HEK293 (cell line): ENCODE measurements at regions not wholly inside any gene's neighbourhood (a gene's known extent, or its start where the extent isn't known, plus 50 kb on each side); places are given as distances from the start of the nearest gene placed in this dataset.

Experiments
- CTCF ChIA-PET: fragments of 350-600 bp; formaldehyde crosslinking; extraction: SDS; loops from one replicate; lab custom pipeline; 2021; ENCODE audit warnings: antibody characterized with exemption; lab: Yijun Ruan, JAX
- POLR2A ChIA-PET: fragments of 300-600 bp; formaldehyde crosslinking; extraction: SDS; loops from one replicate; lab custom pipeline; 2020; ENCODE audit warnings: antibody characterized with exemption, inconsistent platforms; lab: Yijun Ruan, JAX
- H3K27ac ChIP-seq: fragments of 200-500 bp; sonication (Bioruptor generic); 2 replicates; pipeline ENCODE4 v1.5.1; 2014; ENCODE audit warnings: low read depth, low read length, control low read depth, inconsistent platforms; ENCODE audit errors: extremely low read depth
- H3K36me3 ChIP-seq, 2 experiments: fragments of 200-500 bp in 1 of 2; sonication (Bioruptor generic) in 1 of 2; 1 replicate in 1 of 2; 2 replicates in 1 of 2; pipeline ENCODE4 v1.5.1; 2014 to 2017; ENCODE audit warnings: inconsistent platforms in 2 of 2, low read length in 2 of 2; ENCODE audit not compliant: control insufficient read depth in 2 of 2, insufficient read depth in 1 of 2
- H3K4me1 ChIP-seq: fragments of 200-500 bp; sonication (Bioruptor generic); 2 replicates; pipeline ENCODE4 v1.5.1; 2014; ENCODE audit warnings: mild to moderate bottlenecking, low read length, inconsistent platforms; ENCODE audit not compliant: control insufficient read depth, insufficient read depth
- H3K4me3 ChIP-seq: 2 replicates; pipeline ENCODE4 v1.5.1; 2011; ENCODE audit warnings: low read depth, mild to moderate bottlenecking, control low read depth, low read length, moderate library complexity
- H3K9me3 ChIP-seq: fragments of 200-500 bp; sonication (Bioruptor generic); 2 replicates; pipeline ENCODE4 v1.5.1; 2014; ENCODE audit warnings: low read depth, low read length, inconsistent platforms; ENCODE audit not compliant: control insufficient read depth, insufficient read depth
- KLF8 ChIP-seq: fragments of 450-650 bp; formaldehyde crosslinking; IDR thresholded peaks from 2 replicates; pipeline ENCODE4 v1.5.1; 2016; ENCODE audit warnings: missing biosample characterization, missing genetic modification characterization
- MZF1 ChIP-seq: fragments of 450-650 bp; formaldehyde crosslinking; IDR thresholded peaks from 2 replicates; pipeline ENCODE4 v1.5.1; 2017; ENCODE audit warnings: missing biosample characterization, missing genetic modification characterization, borderline replicate concordance
- PRDM1 ChIP-seq: fragments of 450-650 bp; formaldehyde crosslinking; IDR thresholded peaks from 2 replicates; pipeline ENCODE4; 2016; ENCODE audit warnings: missing biosample characterization, missing genetic modification characterization
- SP7 ChIP-seq: fragments of 450-650 bp; formaldehyde crosslinking; IDR thresholded peaks from 2 replicates; pipeline ENCODE4 v1.5.1; 2016; ENCODE audit warnings: missing biosample characterization, missing genetic modification characterization
- YY2 ChIP-seq: fragments of 450-650 bp; formaldehyde crosslinking; IDR thresholded peaks from 2 replicates; pipeline ENCODE4 v1.5.1; 2016; ENCODE audit warnings: missing biosample characterization, missing genetic modification characterization
- ZBTB20 ChIP-seq: fragments of 450-650 bp; formaldehyde crosslinking; IDR thresholded peaks from 2 replicates; pipeline ENCODE4 v1.5.1; 2016; ENCODE audit warnings: missing biosample characterization, missing genetic modification characterization
- ZNF138 ChIP-seq: fragments of 450-650 bp; formaldehyde crosslinking; IDR thresholded peaks from 2 replicates; pipeline ENCODE4 v1.5.1; 2016; ENCODE audit warnings: missing biosample characterization, missing genetic modification characterization, borderline replicate concordance
- ZNF169 ChIP-seq: fragments of 450-650 bp; formaldehyde crosslinking; IDR thresholded peaks from 2 replicates; pipeline ENCODE4 v1.5.1; 2016; ENCODE audit warnings: missing biosample characterization, missing genetic modification characterization
- ZNF202 ChIP-seq: fragments of 450-650 bp; formaldehyde crosslinking; IDR thresholded peaks from 2 replicates; pipeline ENCODE4 v1.5.1; 2016; ENCODE audit warnings: missing biosample characterization, missing genetic modification characterization, borderline replicate concordance
- ZNF223 ChIP-seq: fragments of 450-650 bp; formaldehyde crosslinking; IDR thresholded peaks from 2 replicates; pipeline ENCODE4 v1.5.1; 2016; ENCODE audit warnings: missing biosample characterization, missing genetic modification characterization
- ZNF302 ChIP-seq: fragments of 450-650 bp; formaldehyde crosslinking; IDR thresholded peaks from 2 replicates; pipeline ENCODE4 v1.5.1; 2016; ENCODE audit warnings: missing biosample characterization, missing genetic modification characterization, low read depth
- ZNF311 ChIP-seq: fragments of 450-650 bp; formaldehyde crosslinking; IDR thresholded peaks from 2 replicates; pipeline ENCODE4 v1.5.1; 2017; ENCODE audit warnings: missing biosample characterization, missing genetic modification characterization, borderline replicate concordance
- ZNF350 ChIP-seq: fragments of 450-650 bp; formaldehyde crosslinking; IDR thresholded peaks from 2 replicates; pipeline ENCODE4 v1.5.0; 2017; ENCODE audit warnings: missing biosample characterization, mild to moderate bottlenecking, missing genetic modification characterization
- ZNF366 ChIP-seq: fragments of 450-650 bp; formaldehyde crosslinking; conservative IDR thresholded peaks from 2 replicates; pipeline ENCODE4 v1.5.1; 2016; ENCODE audit warnings: missing biosample characterization, missing genetic modification characterization
- ZNF560 ChIP-seq: fragments of 450-650 bp; formaldehyde crosslinking; IDR thresholded peaks from 2 replicates; pipeline ENCODE4 v1.5.1; 2017; ENCODE audit warnings: missing biosample characterization, missing genetic modification characterization, borderline replicate concordance
- ZNF571 ChIP-seq: fragments of 450-650 bp; formaldehyde crosslinking; IDR thresholded peaks from 2 replicates; pipeline ENCODE4 v1.5.0; 2017; ENCODE audit warnings: missing biosample characterization, missing genetic modification characterization
- ZNF621 ChIP-seq: fragments of 450-650 bp; formaldehyde crosslinking; IDR thresholded peaks from 2 replicates; pipeline ENCODE4 v1.5.1; 2017; ENCODE audit warnings: missing biosample characterization, missing genetic modification characterization
- ZNF623 ChIP-seq: fragments of 450-650 bp; formaldehyde crosslinking; IDR thresholded peaks from 2 replicates; pipeline ENCODE4 v1.5.1; 2016; ENCODE audit warnings: missing biosample characterization, missing genetic modification characterization
- ZNF670 ChIP-seq: fragments of 450-650 bp; formaldehyde crosslinking; IDR thresholded peaks from 2 replicates; pipeline ENCODE4 v1.5.1; 2016; ENCODE audit warnings: missing biosample characterization, missing genetic modification characterization, low read depth
- ZNF677 ChIP-seq: fragments of 450-650 bp; IDR thresholded peaks from 2 replicates; pipeline ENCODE4 v1.5.0; 2018; ENCODE audit warnings: missing biosample characterization, mild to moderate bottlenecking, missing genetic modification characterization, moderate library complexity
- ZNF792 ChIP-seq: fragments of 450-650 bp; formaldehyde crosslinking; IDR thresholded peaks from 2 replicates; pipeline ENCODE4 v1.5.1; 2016; ENCODE audit warnings: missing biosample characterization, missing genetic modification characterization
- TF ChIP-seq, protein P1 (sequence below): sonication (generic); formaldehyde crosslinking; IDR thresholded peaks from 2 replicates; pipeline ENCODE4 v1.8.1; 2022; ENCODE audit warnings: mild to moderate bottlenecking, moderate library complexity, missing genetic modification reagents
- TF ChIP-seq, protein P2 (sequence below): fragments of 450-650 bp; formaldehyde crosslinking; IDR thresholded peaks from 2 replicates; pipeline ENCODE4 v1.5.1; 2016; ENCODE audit warnings: missing biosample characterization, missing genetic modification characterization
- TF ChIP-seq, protein P3 (sequence below): fragments of 450-650 bp; formaldehyde crosslinking; IDR thresholded peaks from 2 replicates; pipeline ENCODE4 v1.5.1; 2016; ENCODE audit warnings: missing biosample characterization, missing genetic modification characterization
- TF ChIP-seq, protein P4 (sequence below): fragments of 450-650 bp; formaldehyde crosslinking; IDR thresholded peaks from 2 replicates; pipeline ENCODE4 v1.5.1; 2016; ENCODE audit warnings: missing biosample characterization, missing genetic modification characterization, low read depth
- TF ChIP-seq, protein P5 (sequence below): fragments of 450-650 bp; formaldehyde crosslinking; IDR thresholded peaks from 2 replicates; pipeline ENCODE4 v1.5.1; 2016; ENCODE audit warnings: missing biosample characterization, missing genetic modification characterization, low read depth
- TF ChIP-seq, protein P6 (sequence below): fragments of 450-650 bp; formaldehyde crosslinking; IDR thresholded peaks from 2 replicates; pipeline ENCODE4 v1.5.1; 2016; ENCODE audit warnings: missing biosample characterization, missing genetic modification characterization

- Histone ChIP-seq H3K4me3 (no peak overlapping the region), H3K27ac (no peak overlapping the region), H3K36me3 (no peaks in the 10 kb centered on the region), H3K4me1 (no peaks in the 10 kb centered on the region), H3K9me3 (no peaks in the 10 kb centered on the region)
- TF ChIP-seq, protein P1, sequence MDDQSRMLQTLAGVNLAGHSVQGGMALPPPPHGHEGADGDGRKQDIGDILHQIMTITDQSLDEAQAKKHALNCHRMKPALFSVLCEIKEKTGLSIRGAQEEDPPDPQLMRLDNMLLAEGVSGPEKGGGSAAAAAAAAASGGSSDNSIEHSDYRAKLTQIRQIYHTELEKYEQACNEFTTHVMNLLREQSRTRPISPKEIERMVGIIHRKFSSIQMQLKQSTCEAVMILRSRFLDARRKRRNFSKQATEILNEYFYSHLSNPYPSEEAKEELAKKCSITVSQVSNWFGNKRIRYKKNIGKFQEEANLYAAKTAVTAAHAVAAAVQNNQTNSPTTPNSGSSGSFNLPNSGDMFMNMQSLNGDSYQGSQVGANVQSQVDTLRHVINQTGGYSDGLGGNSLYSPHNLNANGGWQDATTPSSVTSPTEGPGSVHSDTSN (CRISPR knock-in tag): no peak
- TF ChIP-seq ZNF621: no peak
- no peak for TF ChIP-seq KLF8
- no peak for TF ChIP-seq ZBTB20 (tag by site-specific recombination)
- TF ChIP-seq, protein P2, sequence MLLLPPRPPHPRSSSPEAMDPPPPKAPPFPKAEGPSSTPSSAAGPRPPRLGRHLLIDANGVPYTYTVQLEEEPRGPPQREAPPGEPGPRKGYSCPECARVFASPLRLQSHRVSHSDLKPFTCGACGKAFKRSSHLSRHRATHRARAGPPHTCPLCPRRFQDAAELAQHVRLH (tag by site-specific recombination): no peak
- TF ChIP-seq YY2 (tag by site-specific recombination): no peak
- no peak for TF ChIP-seq MZF1
- TF ChIP-seq ZNF366: no peak
- TF ChIP-seq ZNF223: no peak
- TF ChIP-seq, protein P3, sequence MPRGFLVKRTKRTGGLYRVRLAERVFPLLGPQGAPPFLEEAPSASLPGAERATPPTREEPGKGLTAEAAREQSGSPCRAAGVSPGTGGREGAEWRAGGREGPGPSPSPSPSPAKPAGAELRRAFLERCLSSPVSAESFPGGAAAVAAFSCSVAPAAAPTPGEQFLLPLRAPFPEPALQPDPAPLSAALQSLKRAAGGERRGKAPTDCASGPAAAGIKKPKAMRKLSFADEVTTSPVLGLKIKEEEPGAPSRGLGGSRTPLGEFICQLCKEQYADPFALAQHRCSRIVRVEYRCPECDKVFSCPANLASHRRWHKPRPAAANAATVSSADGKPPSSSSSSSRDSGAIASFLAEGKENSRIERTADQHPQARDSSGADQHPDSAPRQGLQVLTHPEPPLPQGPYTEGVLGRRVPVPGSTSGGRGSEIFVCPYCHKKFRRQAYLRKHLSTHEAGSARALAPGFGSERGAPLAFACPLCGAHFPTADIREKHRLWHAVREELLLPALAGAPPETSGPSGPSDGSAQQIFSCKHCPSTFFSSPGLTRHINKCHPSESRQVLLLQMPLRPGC (tag by site-specific recombination): no peak
- TF ChIP-seq ZNF677 (tag by site-specific recombination): no peak
- ChIA-PET CTCF (no interaction called here), POLR2A (no interaction called here)
Observed at GRCh38 chr10:53069013-53069412, 296.4 kb upstream of the MBL2 start.

GRCh38 chr10:53064614-53065013 is 292.0 kb upstream of the MBL2 start:
- Histone ChIP-seq H3K36me3 (no peaks in the 10 kb centered on the region), H3K4me1 (no peaks in the 10 kb centered on the region), H3K27ac (no peak overlapping the region), H3K9me3 (no peaks in the 10 kb centered on the region), H3K4me3 (no peak overlapping the region)
- POLR2A ChIA-PET: no interaction called here
- TF ChIP-seq ZNF560 (tag by site-specific recombination): no peak
- no peak for TF ChIP-seq ZNF223
- no peak for TF ChIP-seq ZNF169 (tag by site-specific recombination)
- no peak for TF ChIP-seq ZNF571
- no peak for TF ChIP-seq SP7 (tag by site-specific recombination)
- TF ChIP-seq, protein P4, sequence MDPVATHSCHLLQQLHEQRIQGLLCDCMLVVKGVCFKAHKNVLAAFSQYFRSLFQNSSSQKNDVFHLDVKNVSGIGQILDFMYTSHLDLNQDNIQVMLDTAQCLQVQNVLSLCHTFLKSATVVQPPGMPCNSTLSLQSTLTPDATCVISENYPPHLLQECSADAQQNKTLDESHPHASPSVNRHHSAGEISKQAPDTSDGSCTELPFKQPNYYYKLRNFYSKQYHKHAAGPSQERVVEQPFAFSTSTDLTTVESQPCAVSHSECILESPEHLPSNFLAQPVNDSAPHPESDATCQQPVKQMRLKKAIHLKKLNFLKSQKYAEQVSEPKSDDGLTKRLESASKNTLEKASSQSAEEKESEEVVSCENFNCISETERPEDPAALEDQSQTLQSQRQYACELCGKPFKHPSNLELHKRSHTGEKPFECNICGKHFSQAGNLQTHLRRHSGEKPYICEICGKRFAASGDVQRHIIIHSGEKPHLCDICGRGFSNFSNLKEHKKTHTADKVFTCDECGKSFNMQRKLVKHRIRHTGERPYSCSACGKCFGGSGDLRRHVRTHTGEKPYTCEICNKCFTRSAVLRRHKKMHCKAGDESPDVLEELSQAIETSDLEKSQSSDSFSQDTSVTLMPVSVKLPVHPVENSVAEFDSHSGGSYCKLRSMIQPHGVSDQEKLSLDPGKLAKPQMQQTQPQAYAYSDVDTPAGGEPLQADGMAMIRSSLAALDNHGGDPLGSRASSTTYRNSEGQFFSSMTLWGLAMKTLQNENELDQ (tag by site-specific recombination): no peak
- no peak for TF ChIP-seq ZNF350 (tag by site-specific recombination)
- no peak for TF ChIP-seq ZNF302 (tag by site-specific recombination)
- TF ChIP-seq ZNF792 (tag by site-specific recombination): no peak
- TF ChIP-seq, protein P5, sequence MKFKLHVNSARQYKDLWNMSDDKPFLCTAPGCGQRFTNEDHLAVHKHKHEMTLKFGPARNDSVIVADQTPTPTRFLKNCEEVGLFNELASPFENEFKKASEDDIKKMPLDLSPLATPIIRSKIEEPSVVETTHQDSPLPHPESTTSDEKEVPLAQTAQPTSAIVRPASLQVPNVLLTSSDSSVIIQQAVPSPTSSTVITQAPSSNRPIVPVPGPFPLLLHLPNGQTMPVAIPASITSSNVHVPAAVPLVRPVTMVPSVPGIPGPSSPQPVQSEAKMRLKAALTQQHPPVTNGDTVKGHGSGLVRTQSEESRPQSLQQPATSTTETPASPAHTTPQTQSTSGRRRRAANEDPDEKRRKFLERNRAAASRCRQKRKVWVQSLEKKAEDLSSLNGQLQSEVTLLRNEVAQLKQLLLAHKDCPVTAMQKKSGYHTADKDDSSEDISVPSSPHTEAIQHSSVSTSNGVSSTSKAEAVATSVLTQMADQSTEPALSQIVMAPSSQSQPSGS (tag by site-specific recombination): no peak
- TF ChIP-seq ZNF670 (tag by site-specific recombination): no peak
- no peak for TF ChIP-seq ZNF623 (tag by site-specific recombination)
- TF ChIP-seq ZNF366: no peak
- TF ChIP-seq ZNF202 (tag by site-specific recombination): no peak
- no peak for TF ChIP-seq ZNF138 (tag by site-specific recombination)
- no peak for TF ChIP-seq PRDM1 (tag by site-specific recombination)
- TF ChIP-seq, protein P6, sequence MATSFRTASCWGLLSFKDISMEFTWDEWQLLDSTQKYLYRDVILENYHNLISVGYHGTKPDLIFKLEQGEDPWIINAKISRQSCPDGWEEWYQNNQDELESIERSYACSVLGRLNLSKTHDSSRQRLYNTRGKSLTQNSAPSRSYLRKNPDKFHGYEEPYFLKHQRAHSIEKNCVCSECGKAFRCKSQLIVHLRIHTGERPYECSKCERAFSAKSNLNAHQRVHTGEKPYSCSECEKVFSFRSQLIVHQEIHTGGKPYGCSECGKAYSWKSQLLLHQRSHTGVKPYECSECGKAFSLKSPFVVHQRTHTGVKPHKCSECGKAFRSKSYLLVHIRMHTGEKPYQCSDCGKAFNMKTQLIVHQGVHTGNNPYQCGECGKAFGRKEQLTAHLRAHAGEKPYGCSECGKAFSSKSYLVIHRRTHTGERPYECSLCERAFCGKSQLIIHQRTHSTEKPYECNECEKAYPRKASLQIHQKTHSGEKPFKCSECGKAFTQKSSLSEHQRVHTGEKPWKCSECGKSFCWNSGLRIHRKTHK (tag by site-specific recombination): no peak
- TF ChIP-seq ZNF311 (tag by site-specific recombination): no peak
- TF ChIP-seq, all 188 proteins: peak for 0
- CTCF ChIA-PET: no interaction called here
